ENCODE measurements at regions not wholly inside any gene's neighbourhood (a gene's known extent, or its start where the extent isn't known, plus 50 kb on each side); places are given as distances from the start of the nearest gene placed in this dataset.
"Not testable (repeated sequence)": the region's sequence is repeated elsewhere in the genome, so short reads cannot be mapped to it uniquely, and the experiment has no call there.

DNA sequence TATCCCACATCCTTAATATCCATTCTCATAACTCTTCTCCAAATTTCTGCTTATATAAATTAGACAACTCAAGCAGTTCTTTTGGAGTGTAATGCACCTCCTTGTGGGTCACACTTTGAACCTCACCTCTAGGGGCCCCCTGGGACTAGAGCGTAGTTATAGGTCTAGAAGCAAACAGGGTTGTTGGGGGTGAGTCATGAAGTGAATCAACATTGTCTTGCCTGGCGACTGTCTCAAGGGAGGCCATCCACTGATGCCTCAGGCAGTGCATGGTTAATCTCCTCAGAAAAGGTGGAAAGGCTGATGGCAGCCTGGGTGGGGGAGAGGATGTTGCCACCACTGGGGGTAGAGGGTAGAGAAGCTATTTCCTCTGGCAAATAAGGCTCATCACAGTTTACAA is 129.1 kb downstream of the TNFRSF21 start:
- no peak for DNase-seq

DNA sequence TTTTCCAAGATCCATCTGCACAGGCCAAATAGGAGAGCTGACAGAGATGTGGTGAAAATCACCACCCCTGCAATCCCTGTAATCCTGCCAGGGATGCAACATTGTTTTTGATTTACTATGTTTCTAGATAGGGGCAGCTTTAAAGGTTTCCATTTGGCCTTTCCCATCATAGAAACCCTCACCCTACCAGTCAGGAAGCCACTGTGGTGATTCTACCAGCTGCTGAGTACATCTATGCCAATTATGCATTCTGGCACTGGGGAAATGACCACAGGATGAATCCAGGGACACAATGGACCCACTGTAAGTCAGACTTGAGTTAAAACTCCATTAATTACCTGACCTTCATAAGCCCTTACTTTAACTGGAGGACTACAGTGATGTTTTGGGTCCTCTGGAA is 130.4 kb downstream of the TNFRSF21 start:
- DNase-seq: no peak

DNA sequence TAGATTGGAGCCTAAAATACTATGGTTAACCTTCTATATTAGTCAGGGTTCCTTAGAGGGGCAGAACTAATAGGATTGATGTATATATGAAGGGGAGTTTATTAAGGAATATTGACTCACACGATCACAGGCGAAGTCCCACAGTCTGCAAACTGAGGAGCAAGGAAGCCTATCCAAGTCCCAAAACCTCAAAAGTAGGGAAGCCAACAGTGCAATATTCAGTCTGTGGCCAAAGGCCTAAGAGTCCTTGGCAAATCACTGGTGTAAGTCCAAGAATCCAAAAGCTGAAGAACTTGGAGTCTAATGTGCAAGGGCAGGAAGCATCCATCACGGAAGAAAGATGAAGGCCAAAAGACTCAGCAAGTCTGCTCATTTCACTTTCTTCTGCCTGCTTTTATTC is 133.5 kb upstream of the ADGRF1 start:
- DNase-seq: no peak

DNA sequence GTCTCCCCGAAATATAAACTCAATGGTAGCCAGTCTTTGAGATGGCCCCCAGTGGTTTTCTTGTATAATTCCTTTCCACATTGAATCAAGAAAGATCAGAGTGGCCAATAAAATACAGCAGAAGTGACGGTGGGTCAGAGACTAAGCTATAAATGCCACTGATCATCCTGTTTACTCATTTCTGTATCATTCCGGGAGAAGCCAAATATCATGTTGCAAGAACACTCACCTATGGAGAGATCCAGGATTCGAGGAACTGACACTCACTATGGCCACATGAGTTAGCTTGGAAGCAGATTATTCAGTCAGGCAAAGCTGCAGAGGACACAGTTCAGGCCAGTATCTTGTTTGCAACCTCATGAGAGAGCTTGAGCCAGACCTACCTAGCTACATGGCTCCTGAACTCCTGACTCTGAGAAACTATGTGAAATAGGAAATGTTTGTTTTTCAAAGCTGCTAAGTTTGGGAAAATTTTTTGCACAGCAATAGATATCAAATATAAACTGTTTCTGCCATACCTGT is 132.4 kb upstream of the ADGRF1 start:
- no peak for DNase-seq

DNA sequence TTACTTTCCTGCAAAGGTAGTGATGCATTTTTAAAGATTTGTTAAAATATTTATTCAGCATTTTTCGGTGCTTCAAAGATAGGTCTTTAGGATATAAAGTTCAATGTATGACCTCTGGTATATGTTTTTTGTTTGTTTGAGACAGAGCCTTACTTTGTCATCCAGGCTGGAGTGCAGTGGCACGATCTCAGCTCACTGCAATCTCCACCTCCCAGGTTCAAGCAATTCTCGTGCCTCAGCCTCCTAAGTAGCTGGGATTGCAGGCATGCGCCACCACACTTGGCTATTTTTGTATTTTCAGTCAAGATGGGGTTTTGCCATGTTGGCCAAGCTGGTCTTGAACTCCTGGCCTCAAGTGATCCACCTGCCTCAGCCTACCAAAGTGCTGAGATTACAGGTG is 131.9 kb upstream of the ADGRF1 start:
- DNase-seq: not testable (repeated sequence)

DNA sequence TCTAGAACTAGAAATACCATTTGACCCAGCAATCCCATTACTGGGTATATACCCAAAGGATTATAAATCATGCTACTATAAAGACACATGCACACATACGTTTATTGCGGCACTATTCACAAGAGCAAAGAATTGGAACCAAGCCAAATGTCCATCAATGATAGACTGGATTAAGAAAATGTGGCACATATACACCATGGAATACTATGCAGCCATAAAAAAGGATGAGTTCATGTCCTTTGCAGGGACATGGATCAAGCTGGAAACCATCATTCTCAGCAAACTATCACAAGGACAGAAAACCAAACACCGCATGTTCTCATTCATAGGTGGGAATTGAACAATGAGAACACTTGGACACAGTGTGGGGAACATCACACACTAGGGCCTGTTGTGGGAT is 131.0 kb upstream of the ADGRF1 start:
- DNase-seq: not testable (repeated sequence)

DNA sequence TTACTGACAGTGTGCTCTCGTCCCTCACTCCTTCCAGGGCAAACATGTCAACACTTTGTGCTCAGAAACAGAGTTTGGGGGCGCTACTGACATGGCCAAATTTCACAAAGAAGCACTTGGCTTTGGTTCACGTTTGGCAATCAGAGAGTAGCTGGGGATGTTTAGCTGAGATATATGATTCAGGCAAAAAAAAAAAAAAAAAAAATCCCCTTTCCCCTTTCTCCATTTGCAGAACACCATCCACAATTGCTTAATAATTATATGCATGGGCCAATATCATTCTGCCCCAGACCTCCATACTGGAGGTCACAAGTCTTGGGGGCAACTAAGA is 128.4 kb upstream of the ADGRF1 start:
- no peak for DNase-seq

DNA sequence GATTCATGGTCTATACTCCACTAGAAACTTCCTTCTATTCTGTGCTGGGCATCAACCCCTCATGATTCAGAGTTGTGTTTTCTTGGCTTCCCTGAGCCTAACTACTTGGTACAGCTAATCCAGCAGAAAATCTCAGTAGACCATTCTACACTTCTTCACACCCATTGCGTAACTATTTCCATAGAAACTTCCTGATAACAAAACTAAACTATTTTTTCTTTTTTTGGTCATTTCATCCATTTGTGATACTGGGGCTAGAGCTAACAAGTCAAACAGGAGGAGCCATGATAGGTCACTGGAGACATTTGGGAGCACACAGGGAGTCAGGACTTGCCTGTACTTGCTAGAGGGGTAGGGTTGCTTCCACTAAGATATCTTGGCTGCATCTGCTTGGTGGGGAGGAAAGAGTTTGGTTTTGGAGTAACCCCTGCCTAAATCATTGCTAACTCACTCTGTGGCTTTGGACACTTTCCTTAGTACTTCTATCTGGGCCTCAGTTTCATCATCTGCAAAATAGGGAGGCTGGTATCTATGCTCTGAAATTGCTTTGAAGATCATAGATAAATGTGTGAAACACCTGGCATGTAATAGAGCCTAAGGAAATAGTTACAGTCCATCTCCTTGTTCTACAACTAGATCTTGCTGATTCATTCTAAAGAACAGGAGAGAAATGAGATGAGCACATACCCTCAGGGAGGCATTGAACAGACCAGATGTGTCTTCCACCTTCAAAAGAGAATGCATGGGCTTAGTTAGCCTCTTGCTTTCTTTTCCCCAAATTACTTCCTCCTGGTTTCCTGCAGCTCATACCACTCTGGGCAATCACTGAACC is 127.9 kb upstream of the ADGRF1 start:
- DNase-seq: no peak

DNA sequence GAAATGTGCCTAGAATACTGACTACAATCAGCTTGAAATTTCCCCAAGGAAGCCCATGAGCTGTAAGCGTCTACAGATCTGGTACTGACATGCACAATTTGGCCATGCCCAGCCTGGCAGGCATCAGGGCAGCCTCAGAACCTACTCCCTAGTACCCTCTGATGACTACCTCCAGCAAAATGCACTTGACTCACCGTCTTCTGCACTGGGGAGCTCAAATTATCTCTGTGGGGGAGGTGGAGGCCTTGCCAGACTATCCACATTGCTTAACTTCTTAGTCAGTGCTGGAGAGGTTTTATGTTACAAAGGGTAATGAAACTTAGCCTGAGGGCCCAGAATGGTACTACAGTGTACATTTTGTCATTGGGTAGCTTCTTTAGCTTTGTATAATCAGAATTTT is 126.0 kb upstream of the ADGRF1 start:
- no peak for DNase-seq

DNA sequence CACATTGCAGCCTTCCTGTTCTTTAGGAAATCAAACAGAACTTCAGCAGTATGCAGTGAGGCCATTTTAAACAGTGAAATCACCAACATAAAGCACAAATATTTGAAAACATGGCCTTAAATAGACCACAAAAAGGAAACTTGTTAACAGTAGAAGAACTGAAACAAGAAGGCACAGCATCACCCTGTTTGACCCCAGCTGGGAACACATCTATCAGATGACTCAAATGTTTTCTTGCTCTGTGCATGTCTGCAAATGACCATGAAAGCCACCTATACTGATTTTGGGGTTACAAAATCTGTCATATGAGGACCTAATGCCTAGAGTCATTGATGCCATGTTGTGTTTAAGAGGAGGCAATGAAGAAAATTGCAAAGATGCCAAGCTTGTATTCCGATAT is 123.8 kb upstream of the ADGRF1 start:
- DNase-seq: no peak

DNA sequence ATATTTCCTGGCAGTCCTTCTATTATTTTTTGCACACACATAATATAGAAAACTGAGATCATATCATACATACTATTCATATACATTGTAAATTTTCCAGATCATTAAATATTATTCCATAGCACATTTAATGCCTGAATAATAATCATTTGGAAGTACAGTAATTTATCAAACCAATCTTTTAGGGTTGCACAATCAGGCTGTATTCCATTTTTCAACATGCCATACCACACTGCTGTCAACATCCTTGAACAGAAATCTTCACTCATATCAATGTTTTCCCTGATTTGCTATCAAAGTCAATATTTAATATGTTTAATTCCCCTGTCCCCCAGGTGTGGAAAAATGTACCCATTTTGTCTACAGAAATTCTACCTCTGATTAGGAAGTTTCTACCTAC is 122.7 kb upstream of the ADGRF1 start:
- no peak for DNase-seq

DNA sequence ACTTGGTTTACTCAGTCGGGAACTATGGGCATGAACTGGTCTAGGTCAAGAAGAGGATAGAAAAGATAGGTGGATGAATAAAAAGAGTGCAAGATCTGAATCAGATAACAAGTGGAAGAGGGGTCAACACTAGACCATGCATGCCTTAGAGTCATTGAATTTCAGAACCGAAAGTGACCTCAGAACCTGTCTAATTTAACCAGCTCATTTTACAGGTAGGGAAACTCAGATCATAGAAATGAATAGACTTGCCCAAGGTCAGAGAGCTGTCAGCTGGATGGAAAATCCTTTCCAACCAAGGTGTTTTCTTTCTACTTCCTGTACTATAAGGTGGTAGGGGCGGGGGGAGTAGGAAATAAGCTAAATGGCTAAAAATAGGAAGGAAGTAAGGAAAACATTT is 121.4 kb upstream of the ADGRF1 start:
- no peak for DNase-seq

DNA sequence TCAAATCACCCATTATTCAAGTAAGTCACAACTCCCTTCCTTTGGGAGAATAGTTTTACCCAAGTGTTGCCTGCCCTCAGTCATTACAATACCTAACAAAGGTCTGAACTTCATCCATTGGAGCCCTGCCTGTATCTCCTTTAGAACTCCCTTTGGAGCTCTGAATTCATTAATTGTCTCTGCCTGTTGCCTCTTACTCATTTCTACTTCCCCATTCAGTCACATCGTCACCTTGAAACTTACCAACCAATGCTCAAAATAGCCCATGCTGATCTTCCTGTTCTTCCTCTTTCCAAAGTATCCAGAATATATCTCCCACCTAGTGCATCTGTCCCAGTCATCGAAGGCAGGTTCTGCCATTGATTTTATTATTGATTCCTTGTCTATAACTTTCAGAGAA is 120.7 kb upstream of the ADGRF1 start:
- no peak for DNase-seq

DNA sequence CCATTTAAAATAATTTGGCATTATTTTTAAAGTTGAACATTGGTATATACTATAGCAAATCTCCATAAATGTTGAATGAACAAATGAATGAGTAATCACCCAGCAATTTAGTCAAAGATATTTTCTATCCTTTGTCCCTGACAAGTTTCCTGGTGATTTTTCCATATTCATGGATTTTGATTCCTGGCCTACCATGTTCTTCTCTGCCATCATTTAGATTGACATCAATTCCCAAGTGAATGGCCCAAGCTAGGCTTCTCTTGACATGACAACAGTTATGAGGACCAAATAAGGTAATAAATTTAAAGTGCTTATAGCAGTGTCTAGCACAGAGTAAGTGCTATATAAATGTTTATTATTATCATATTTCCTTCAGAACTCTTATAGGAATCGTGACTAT is 120.1 kb upstream of the ADGRF1 start:
- no peak for DNase-seq

DNA sequence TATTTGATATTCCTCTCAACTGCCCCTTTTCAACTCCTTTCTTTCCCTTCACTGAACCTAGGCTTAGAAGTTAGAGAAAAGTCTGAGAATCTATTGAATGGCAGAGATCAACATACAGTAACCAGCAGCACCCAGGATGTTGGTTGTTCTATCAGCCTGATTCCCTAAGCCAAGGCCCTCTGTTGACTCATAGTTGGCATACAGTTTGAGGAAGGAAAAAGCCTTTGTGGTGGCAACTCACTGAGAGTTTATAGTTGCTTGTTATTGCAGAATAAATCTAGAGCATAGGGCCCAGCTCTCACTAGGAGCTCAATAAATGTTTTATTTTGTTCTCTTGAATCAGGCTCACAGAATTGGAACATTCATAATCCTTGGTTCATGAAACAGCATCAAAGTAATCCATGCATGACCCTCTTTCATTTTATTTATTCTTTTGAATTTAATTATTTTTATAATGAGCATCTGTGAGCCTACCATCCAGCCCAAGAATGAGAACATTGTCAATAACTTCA is 119.1 kb upstream of the ADGRF1 start:
- DNase-seq: no peak

DNA sequence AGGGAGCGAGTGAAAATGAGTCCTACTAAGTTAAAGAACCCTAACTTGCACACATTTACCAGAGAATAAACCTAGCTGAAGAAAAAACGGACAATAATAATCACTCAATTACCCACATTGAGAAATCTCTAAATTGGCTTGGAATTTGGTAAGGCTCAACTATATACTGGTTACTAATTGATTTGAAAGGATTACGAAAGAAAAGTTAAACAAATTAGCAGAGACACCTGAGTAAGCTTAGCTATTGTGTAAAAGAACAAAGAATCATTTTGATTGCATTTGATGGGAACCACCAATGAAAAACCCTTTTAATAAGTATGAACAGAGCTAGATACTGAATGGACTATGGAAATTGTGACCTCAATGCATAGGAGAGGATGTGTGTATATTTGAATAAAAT is 118.6 kb upstream of the ADGRF1 start:
- no peak for DNase-seq

DNA sequence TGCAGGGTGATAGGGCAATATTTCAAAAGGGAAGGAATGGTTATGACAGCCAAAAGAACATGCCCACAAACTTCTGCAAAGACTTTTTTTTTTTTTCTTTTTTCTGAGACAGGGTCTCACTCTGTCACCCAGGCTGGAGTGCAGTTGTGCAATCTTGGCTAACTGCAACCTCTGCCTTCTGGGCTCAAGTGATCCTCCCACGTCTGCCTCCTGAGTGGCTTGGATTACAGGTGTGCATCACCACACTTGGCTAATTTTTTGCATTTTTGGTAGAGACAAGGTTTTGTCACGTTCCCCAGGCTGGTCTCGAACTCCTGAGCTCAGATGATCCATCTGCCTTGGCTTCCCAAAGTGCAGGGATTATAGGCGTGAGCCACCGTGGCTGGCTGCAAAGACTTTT is 117.6 kb upstream of the ADGRF1 start:
- DNase-seq: no peak

DNA sequence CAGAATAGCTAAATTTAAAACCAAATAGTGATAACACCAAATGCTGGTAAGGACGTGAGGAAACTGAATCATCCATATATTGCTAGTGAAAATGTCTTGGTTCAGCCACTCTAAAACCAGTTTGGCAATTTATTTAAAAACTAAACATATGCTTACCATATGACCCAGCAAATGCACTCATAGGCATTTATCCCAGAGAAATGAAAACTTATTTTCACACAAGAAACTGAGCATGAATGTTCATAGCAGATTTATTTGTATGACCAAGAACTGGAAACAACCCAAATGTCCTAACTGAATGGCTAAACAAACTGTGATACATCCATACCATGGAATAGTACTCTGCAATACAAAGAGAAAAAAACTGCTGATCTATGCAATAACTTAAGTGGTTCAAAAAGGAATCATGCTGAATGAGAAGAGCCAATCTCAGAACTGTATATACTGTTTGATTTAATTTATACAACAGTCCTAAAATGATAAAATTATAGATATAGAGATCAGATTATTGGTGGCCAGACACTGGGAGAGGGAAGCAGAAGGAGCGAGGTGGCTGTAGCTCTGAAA is 115.6 kb upstream of the ADGRF1 start:
- no peak for DNase-seq

DNA sequence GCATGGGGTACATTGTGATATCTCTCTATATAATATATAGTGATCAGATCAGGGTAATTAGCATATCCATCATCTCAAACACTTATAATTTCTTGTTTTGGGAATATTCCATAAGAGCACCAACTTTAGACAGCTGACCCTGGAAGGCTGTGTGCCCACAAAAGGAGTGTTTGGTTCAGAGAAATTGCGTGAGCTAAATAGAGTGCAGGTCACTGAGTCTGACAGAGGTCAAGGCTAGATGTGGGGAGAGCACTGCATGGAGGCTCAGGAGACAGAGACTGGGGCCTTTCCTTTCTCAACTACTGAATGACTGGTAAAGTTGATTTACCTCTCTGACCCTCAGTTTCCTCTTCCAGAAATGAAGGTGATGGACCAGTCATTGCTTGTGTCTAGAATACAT is 114.9 kb upstream of the ADGRF1 start:
- no peak for DNase-seq

DNA sequence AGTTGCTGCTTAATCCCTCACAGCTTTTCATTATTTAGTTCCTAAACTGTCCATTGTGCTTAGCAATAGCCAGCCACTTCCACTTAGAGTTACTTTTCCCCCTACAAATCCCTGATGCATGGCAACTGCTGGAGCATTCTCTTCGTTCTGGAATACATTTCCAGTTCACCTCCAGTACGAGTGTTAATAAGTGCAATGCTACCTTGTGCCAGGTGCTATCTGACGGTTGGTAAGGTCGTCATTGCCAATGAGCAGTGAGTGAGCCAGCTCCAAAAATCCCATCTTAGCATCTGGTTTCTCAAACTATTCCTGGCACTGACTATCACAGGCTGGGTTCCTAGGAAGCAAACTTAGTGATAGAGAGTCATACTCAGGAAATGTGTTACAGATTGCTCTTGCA is 114.1 kb upstream of the ADGRF1 start:
- no peak for DNase-seq

DNA sequence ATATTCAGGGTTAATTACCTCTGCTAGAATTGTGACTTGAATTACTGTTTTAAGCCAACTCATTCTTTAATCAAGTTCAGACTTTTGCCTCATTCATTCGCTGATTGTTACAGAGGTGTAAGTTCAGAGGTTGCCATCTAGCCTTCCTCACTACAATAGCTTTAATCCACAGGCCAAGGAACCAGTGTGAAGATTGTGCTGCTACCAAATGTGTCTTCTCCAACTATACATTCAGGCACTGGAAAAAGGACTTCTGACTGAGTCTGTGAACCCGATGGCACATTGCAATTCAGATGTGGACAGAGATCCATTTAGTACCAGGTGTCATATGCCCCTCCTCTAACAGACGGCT is 111.2 kb upstream of the ADGRF1 start:
- DNase-seq: no peak

DNA sequence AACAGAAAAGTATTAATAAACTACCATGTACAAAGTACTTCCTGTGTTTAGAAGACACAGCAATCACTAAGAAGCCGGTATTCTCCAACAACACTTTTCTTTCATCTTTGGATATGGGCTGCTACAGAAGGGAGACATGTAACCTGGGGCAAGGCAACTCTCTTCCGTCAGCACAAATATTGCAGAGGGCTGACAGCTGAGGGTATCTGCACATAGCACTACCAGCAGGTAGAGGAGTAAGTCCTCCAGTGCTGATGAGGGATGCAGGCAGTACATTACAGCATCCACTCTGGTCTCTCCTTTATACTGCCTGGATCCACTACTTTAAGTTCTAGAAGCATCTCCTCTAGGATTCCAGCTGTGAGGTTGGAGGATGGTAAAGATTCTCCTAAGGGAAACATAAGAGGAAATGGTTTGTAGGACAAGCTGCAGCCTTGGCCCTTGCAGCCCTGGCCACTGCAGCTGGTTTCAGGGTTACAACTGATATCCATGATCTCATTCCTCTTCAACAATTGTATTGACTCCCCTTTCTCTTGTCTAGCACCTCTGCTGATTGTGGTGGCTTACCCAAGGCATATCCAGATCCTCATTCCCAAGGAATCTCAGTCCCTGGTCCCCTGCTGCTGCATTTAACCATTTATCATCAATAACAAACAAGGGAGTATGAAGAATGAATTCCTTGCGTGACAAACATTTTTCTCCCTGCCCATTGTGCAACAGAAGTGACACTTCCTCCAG is 110.7 kb upstream of the ADGRF1 start:
- no peak for DNase-seq

All from hypothalamus (tissue), 51 donors.